ENCODE measurements at regions not wholly inside any gene's neighbourhood (a gene's known extent, or its start where the extent isn't known, plus 50 kb on each side); places are given as distances from the start of the nearest gene placed in this dataset.
"Not testable (repeated sequence)": the region's sequence is repeated elsewhere in the genome, so short reads cannot be mapped to it uniquely, and the experiment has no call there.

- DNase-seq (ENCODE audit: low spot score) = no peak
- in situ Hi-C loops (cut with MboI; ENCODE audit: low sequenced_read_pairs, unreplicated experiment) = no loop called here
- TF ChIP-seq CTCF (IDR thresholded peaks at IDR 0.05; ENCODE audit: borderline replicate concordance, control extremely low read depth, extremely low read depth, insufficient read depth, missing control alignments) = no peak
Measured at GRCh38 chr3:176328666-176329065, 868.6 kb downstream of the TBL1XR1 start.

- TF ChIP-seq CTCF (IDR thresholded peaks at IDR 0.05; ENCODE audit: borderline replicate concordance, control extremely low read depth, extremely low read depth, insufficient read depth, missing control alignments) = no peak
- DNase-seq (ENCODE audit: low spot score) = no peak
- in situ Hi-C loops (cut with MboI; ENCODE audit: low sequenced_read_pairs, unreplicated experiment) = no loop called here
Measured at GRCh38 chr3:176328198-176328597, 869.1 kb downstream of the TBL1XR1 start.

- DNase-seq (ENCODE audit: low spot score); in situ Hi-C loops (cut with MboI; ENCODE audit: low sequenced_read_pairs, unreplicated experiment): not testable (repeated sequence)
Measured at GRCh38 chr3:176326894-176327490, 870.3 kb downstream of the TBL1XR1 start.

- in situ Hi-C loops (cut with MboI; ENCODE audit: low sequenced_read_pairs, unreplicated experiment); DNase-seq (ENCODE audit: low spot score): not testable (repeated sequence)
Measured at GRCh38 chr3:176321532-176321931, 875.8 kb downstream of the TBL1XR1 start.

- no peak for TF ChIP-seq CTCF (IDR thresholded peaks at IDR 0.05; ENCODE audit: borderline replicate concordance, control extremely low read depth, extremely low read depth, insufficient read depth, missing control alignments)
- in situ Hi-C loops (cut with MboI; ENCODE audit: low sequenced_read_pairs, unreplicated experiment) = no loop called here
- no peak for DNase-seq (ENCODE audit: low spot score)
Measured at GRCh38 chr3:176321099-176321498, 876.2 kb downstream of the TBL1XR1 start.

- TF ChIP-seq CTCF (IDR thresholded peaks at IDR 0.05; ENCODE audit: borderline replicate concordance, control extremely low read depth, extremely low read depth, insufficient read depth, missing control alignments) = no peak
Measured at GRCh38 chr3:176313426-176313825, 883.9 kb downstream of the TBL1XR1 start.

GRCh38 chr3:176310641-176311040 lies 886.6 kb downstream of the TBL1XR1 start:
- no peak for DNase-seq (ENCODE audit: low spot score)
- no peak for TF ChIP-seq CTCF (IDR thresholded peaks at IDR 0.05; ENCODE audit: borderline replicate concordance, control extremely low read depth, extremely low read depth, insufficient read depth, missing control alignments)
- in situ Hi-C loops (cut with MboI; ENCODE audit: low sequenced_read_pairs, unreplicated experiment) = no loop called here

More at GRCh38 chr3:176313426-176313825, 883.9 kb downstream of the TBL1XR1 start:
- in situ Hi-C loops (cut with MboI; ENCODE audit: low sequenced_read_pairs, unreplicated experiment) = no loop called here
- no peak for DNase-seq (ENCODE audit: low spot score)

GRCh38 chr3:176302271-176302670 lies 895.0 kb downstream of the TBL1XR1 start:
- no peak for TF ChIP-seq CTCF (IDR thresholded peaks at IDR 0.05; ENCODE audit: borderline replicate concordance, control extremely low read depth, extremely low read depth, insufficient read depth, missing control alignments)
- in situ Hi-C loops (cut with MboI; ENCODE audit: low sequenced_read_pairs, unreplicated experiment) = no loop called here
- DNase-seq (ENCODE audit: low spot score) = no peak

Data from GM13976 (cell line).